WTC11 (cell line): ENCODE measurements at regions not wholly inside any gene's neighbourhood (a gene's known extent, or its start where the extent isn't known, plus 50 kb on each side); places are given as distances from the start of the nearest gene placed in this dataset.

Experiments used
- ATAC-seq: fragments of 200-7000 bp; cut with Tn5 transposase; 2 replicates; pipeline ENCODE4 v1.10.0; 2021; ENCODE audit warnings: mild to moderate bottlenecking, moderate library complexity
- CTCF ChIA-PET: fragments of 300-600 bp; sonication (Branson Sonifier 250); formaldehyde crosslinking; loops from one replicate; lab custom pipeline; 2021; ENCODE audit warnings: antibody characterized with exemption; lab: Charles Lee
- POLR2A ChIA-PET: fragments of 350-600 bp; sonication (Branson Sonifier 250); formaldehyde crosslinking; loops from one replicate; lab custom pipeline; 2021; ENCODE audit warnings: antibody characterized with exemption; lab: Charles Lee
- DNase-seq: peaks from one replicate; pipeline ENCODE4 v3.0.0; 2021; ENCODE audit warnings: low spot score
- H3K27ac Mint-ChIP-seq: 2 replicates; pipeline ENCODE4 v1.8.0; 2021; ENCODE audit warnings: mixed read lengths
- H3K27me3 Mint-ChIP-seq: 2 replicates; pipeline ENCODE4 v1.8.0; 2021; ENCODE audit warnings: low read depth, mild to moderate bottlenecking, moderate library complexity, mixed read lengths
- H3K36me3 Mint-ChIP-seq: 2 replicates; pipeline ENCODE4 v1.8.0; 2021; ENCODE audit warnings: mixed read lengths
- H3K4me1 Mint-ChIP-seq: 2 replicates; pipeline ENCODE4 v1.8.0; 2022; ENCODE audit warnings: mixed read lengths
- H3K4me3 Mint-ChIP-seq: 2 replicates; pipeline ENCODE4 v1.8.0; 2021; ENCODE audit warnings: mild to moderate bottlenecking, moderate library complexity, mixed read lengths
- H3K9me3 Mint-ChIP-seq: 2 replicates; pipeline ENCODE4 v1.8.0; 2021; ENCODE audit warnings: mixed read lengths
- ESRRA ChIP-seq: sonication (generic); formaldehyde crosslinking; IDR thresholded peaks from 2 replicates; pipeline ENCODE4 v1.8.1; 2022; ENCODE audit warnings: mild to moderate bottlenecking, missing genetic modification reagents, borderline replicate concordance
- JAZF1 ChIP-seq: fragments of 250-450 bp; sonication (Bioruptor Pico); IDR thresholded peaks from 2 replicates; pipeline ENCODE4 v1.9.0; 2021; ENCODE audit warnings: moderate library complexity, mild to moderate bottlenecking, inconsistent platforms
- PRRX2 ChIP-seq: fragments of 250-450 bp; sonication (Bioruptor Pico); IDR thresholded peaks from 2 replicates; pipeline ENCODE4 v1.8.0; 2021; ENCODE audit warnings: mild to moderate bottlenecking
- RORB ChIP-seq: fragments of 250-450 bp; sonication (Bioruptor Pico); IDR thresholded peaks from 2 replicates; pipeline ENCODE4 v1.9.0; 2021; ENCODE audit warnings: mild to moderate bottlenecking
- TCF7 ChIP-seq: sonication (generic); formaldehyde crosslinking; IDR thresholded peaks from 2 replicates; pipeline ENCODE4 v1.8.0; 2022; ENCODE audit warnings: mild to moderate bottlenecking, low read depth, missing genetic modification reagents, moderate library complexity
- ZNF671 ChIP-seq: fragments of 250-450 bp; sonication (Bioruptor Pico); IDR thresholded peaks from 2 replicates; pipeline ENCODE4 v1.8.0; 2021; ENCODE audit warnings: mild to moderate bottlenecking
- TF ChIP-seq, protein P1 (sequence below): sonication (generic); formaldehyde crosslinking; IDR thresholded peaks from 2 replicates; pipeline ENCODE4 v1.8.0; 2022; ENCODE audit warnings: mild to moderate bottlenecking, missing genetic modification reagents
- TF ChIP-seq, protein P2 (sequence below): sonication (generic); formaldehyde crosslinking; IDR thresholded peaks from 2 replicates; pipeline ENCODE4 v1.8.1; 2023; ENCODE audit warnings: mild to moderate bottlenecking, missing genetic modification reagents, borderline replicate concordance
- TF ChIP-seq, protein P3 (sequence below): sonication (generic); formaldehyde crosslinking; IDR thresholded peaks from 2 replicates; pipeline ENCODE4 v1.8.0; 2023; ENCODE audit warnings: missing genetic modification reagents
- TF ChIP-seq, protein P4 (sequence below): sonication (generic); formaldehyde crosslinking; IDR thresholded peaks from 2 replicates; pipeline ENCODE4 v1.8.1; 2023; ENCODE audit warnings: mild to moderate bottlenecking, missing genetic modification reagents
- TF ChIP-seq, protein P5 (sequence below): fragments of 250-450 bp; sonication (Bioruptor Pico); IDR thresholded peaks from 2 replicates; pipeline ENCODE4 v1.8.0; 2021; ENCODE audit warnings: mild to moderate bottlenecking
- TF ChIP-seq, protein P6 (sequence below): sonication (generic); formaldehyde crosslinking; IDR thresholded peaks from 2 replicates; pipeline ENCODE4 v1.8.1; 2022; ENCODE audit warnings: mild to moderate bottlenecking, missing genetic modification reagents, moderate library complexity, borderline replicate concordance

DNA sequence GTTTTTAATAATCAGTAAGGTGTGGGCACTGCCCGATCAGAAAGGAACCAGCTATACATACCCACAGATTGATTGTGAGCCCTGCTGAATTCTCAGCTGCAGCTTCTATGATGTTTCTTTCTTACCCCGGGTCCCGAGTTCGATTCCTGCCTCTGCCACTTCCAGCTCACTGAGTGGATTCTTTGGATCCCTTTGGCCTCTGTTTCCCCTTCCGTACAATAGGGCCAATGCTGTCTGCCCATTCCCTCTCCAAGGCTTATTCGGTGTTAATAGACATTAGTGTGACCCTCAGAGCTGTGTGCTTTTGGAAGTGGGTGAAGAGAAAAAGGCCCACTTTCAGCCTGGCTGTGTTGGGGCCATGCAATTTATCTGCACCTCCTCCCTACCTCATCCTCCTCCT lies 115.8 kb downstream of the IRX5 start:
- Mint-ChIP-seq H3K4me1 (no peaks in the 10 kb centered on the region), H3K36me3 (no peaks in the 10 kb centered on the region), H3K27ac (no peak overlapping the region), H3K9me3 (no peaks in the 10 kb centered on the region), H3K4me3 (no peak overlapping the region), H3K27me3 (no peaks in the 10 kb centered on the region)
- CTCF ChIA-PET = interaction anchor here (2.9 kb wide), 1 partner anchor 11 kb away, joined by 14 read pairs; no protein-coding TSS in a partner anchor
- POLR2A ChIA-PET = no interaction called here
- TF ChIP-seq, protein P1, sequence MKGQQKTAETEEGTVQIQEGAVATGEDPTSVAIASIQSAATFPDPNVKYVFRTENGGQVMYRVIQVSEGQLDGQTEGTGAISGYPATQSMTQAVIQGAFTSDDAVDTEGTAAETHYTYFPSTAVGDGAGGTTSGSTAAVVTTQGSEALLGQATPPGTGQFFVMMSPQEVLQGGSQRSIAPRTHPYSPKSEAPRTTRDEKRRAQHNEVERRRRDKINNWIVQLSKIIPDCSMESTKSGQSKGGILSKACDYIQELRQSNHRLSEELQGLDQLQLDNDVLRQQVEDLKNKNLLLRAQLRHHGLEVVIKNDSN (CRISPR knock-in tag) = no peak
- TF ChIP-seq ZNF671 (CRISPR knock-in tag) (no peak), PRRX2 (no peak), ESRRA (CRISPR knock-in tag) (no peak), JAZF1 (CRISPR knock-in tag) (no peak)
- TF ChIP-seq, protein P2, sequence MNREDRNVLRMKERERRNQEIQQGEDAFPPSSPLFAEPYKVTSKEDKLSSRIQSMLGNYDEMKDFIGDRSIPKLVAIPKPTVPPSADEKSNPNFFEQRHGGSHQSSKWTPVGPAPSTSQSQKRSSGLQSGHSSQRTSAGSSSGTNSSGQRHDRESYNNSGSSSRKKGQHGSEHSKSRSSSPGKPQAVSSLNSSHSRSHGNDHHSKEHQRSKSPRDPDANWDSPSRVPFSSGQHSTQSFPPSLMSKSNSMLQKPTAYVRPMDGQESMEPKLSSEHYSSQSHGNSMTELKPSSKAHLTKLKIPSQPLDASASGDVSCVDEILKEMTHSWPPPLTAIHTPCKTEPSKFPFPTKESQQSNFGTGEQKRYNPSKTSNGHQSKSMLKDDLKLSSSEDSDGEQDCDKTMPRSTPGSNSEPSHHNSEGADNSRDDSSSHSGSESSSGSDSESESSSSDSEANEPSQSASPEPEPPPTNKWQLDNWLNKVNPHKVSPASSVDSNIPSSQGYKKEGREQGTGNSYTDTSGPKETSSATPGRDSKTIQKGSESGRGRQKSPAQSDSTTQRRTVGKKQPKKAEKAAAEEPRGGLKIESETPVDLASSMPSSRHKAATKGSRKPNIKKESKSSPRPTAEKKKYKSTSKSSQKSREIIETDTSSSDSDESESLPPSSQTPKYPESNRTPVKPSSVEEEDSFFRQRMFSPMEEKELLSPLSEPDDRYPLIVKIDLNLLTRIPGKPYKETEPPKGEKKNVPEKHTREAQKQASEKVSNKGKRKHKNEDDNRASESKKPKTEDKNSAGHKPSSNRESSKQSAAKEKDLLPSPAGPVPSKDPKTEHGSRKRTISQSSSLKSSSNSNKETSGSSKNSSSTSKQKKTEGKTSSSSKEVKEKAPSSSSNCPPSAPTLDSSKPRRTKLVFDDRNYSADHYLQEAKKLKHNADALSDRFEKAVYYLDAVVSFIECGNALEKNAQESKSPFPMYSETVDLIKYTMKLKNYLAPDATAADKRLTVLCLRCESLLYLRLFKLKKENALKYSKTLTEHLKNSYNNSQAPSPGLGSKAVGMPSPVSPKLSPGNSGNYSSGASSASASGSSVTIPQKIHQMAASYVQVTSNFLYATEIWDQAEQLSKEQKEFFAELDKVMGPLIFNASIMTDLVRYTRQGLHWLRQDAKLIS (CRISPR knock-in tag) = no peak
- TF ChIP-seq, protein P3, sequence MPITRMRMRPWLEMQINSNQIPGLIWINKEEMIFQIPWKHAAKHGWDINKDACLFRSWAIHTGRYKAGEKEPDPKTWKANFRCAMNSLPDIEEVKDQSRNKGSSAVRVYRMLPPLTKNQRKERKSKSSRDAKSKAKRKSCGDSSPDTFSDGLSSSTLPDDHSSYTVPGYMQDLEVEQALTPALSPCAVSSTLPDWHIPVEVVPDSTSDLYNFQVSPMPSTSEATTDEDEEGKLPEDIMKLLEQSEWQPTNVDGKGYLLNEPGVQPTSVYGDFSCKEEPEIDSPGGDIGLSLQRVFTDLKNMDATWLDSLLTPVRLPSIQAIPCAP = no peak
- TF ChIP-seq, protein P4, sequence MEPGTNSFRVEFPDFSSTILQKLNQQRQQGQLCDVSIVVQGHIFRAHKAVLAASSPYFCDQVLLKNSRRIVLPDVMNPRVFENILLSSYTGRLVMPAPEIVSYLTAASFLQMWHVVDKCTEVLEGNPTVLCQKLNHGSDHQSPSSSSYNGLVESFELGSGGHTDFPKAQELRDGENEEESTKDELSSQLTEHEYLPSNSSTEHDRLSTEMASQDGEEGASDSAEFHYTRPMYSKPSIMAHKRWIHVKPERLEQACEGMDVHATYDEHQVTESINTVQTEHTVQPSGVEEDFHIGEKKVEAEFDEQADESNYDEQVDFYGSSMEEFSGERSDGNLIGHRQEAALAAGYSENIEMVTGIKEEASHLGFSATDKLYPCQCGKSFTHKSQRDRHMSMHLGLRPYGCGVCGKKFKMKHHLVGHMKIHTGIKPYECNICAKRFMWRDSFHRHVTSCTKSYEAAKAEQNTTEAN = no peak
- TF ChIP-seq, protein P5, sequence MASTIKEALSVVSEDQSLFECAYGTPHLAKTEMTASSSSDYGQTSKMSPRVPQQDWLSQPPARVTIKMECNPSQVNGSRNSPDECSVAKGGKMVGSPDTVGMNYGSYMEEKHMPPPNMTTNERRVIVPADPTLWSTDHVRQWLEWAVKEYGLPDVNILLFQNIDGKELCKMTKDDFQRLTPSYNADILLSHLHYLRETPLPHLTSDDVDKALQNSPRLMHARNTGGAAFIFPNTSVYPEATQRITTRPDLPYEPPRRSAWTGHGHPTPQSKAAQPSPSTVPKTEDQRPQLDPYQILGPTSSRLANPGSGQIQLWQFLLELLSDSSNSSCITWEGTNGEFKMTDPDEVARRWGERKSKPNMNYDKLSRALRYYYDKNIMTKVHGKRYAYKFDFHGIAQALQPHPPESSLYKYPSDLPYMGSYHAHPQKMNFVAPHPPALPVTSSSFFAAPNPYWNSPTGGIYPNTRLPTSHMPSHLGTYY = no peak
- DNase-seq (no peak), ATAC-seq (no peak)

DNA sequence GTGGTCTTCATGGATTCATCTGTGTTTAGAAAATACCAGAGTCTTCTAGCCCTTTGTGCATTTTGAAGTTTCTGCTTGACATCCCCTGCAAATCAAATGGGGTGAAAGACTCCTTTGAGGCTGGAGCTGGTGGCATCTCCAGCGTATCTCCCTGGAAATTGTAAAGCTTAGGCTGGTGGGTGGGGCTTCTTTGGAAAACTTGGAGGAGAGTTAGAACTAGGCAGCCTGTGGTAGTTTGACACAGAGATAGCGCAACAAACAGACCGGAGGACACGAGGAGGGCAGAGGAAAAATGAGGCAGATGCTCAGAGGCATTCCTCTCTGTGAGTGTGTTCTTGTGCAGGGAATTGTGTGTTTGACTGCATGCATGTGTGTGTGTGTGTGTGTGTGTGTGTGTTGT lies 116.3 kb downstream of the IRX5 start:
- Mint-ChIP-seq H3K36me3 (no peaks in the 10 kb centered on the region), H3K27ac (no peak overlapping the region), H3K4me3 (no peak overlapping the region), H3K27me3 (no peaks in the 10 kb centered on the region), H3K9me3 (no peaks in the 10 kb centered on the region), H3K4me1 (no peaks in the 10 kb centered on the region)
- ChIA-PET POLR2A (no interaction called here), CTCF (interaction anchor here (2.9 kb wide), 1 partner anchor 11 kb away, joined by 14 read pairs; no protein-coding TSS in a partner anchor)
- TF ChIP-seq TCF7 (CRISPR knock-in tag) (no peak), RORB (CRISPR knock-in tag) (no peak)
- TF ChIP-seq, protein P6, sequence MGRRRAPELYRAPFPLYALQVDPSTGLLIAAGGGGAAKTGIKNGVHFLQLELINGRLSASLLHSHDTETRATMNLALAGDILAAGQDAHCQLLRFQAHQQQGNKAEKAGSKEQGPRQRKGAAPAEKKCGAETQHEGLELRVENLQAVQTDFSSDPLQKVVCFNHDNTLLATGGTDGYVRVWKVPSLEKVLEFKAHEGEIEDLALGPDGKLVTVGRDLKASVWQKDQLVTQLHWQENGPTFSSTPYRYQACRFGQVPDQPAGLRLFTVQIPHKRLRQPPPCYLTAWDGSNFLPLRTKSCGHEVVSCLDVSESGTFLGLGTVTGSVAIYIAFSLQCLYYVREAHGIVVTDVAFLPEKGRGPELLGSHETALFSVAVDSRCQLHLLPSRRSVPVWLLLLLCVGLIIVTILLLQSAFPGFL (CRISPR knock-in tag) = no peak
- TF ChIP-seq, protein P2 (CRISPR knock-in tag) = no peak
- DNase-seq = no peak
- ATAC-seq = no peak
